HEK293 (cell line): ENCODE measurements at regions not wholly inside any gene's neighbourhood (a gene's known extent, or its start where the extent isn't known, plus 50 kb on each side); places are given as distances from the start of the nearest gene placed in this dataset.

Experiments used
- CTCF ChIA-PET: fragments of 350-600 bp; formaldehyde crosslinking; extraction: SDS; loops from one replicate; lab custom pipeline; 2021; ENCODE audit warnings: antibody characterized with exemption; lab: Yijun Ruan, JAX
- POLR2A ChIA-PET: fragments of 300-600 bp; formaldehyde crosslinking; extraction: SDS; loops from one replicate; lab custom pipeline; 2020; ENCODE audit warnings: antibody characterized with exemption, inconsistent platforms; lab: Yijun Ruan, JAX
- H3K27ac ChIP-seq: fragments of 200-500 bp; sonication (Bioruptor generic); 2 replicates; pipeline ENCODE4 v1.5.1; 2014; ENCODE audit warnings: low read depth, low read length, control low read depth, inconsistent platforms; ENCODE audit errors: extremely low read depth
- H3K36me3 ChIP-seq, 2 experiments: fragments of 200-500 bp in 1 of 2; sonication (Bioruptor generic) in 1 of 2; 1 replicate in 1 of 2; 2 replicates in 1 of 2; pipeline ENCODE4 v1.5.1; 2014 to 2017; ENCODE audit warnings: inconsistent platforms in 2 of 2, low read length in 2 of 2; ENCODE audit not compliant: control insufficient read depth in 2 of 2, insufficient read depth in 1 of 2
- H3K4me1 ChIP-seq: fragments of 200-500 bp; sonication (Bioruptor generic); 2 replicates; pipeline ENCODE4 v1.5.1; 2014; ENCODE audit warnings: mild to moderate bottlenecking, low read length, inconsistent platforms; ENCODE audit not compliant: control insufficient read depth, insufficient read depth
- H3K4me3 ChIP-seq: 2 replicates; pipeline ENCODE4 v1.5.1; 2011; ENCODE audit warnings: low read depth, mild to moderate bottlenecking, control low read depth, low read length, moderate library complexity
- H3K9me3 ChIP-seq: fragments of 200-500 bp; sonication (Bioruptor generic); 2 replicates; pipeline ENCODE4 v1.5.1; 2014; ENCODE audit warnings: low read depth, low read length, inconsistent platforms; ENCODE audit not compliant: control insufficient read depth, insufficient read depth
- GLI2 ChIP-seq: fragments of 450-650 bp; formaldehyde crosslinking; IDR thresholded peaks from 2 replicates; pipeline ENCODE4; 2017; ENCODE audit warnings: missing biosample characterization, missing genetic modification characterization, low read depth, borderline replicate concordance
- KLF16 ChIP-seq: fragments of 450-650 bp; formaldehyde crosslinking; IDR thresholded peaks from 2 replicates; pipeline ENCODE4 v1.5.1; 2017; ENCODE audit warnings: missing biosample characterization, missing genetic modification characterization
- PATZ1 ChIP-seq: fragments of 450-650 bp; formaldehyde crosslinking; IDR thresholded peaks from 2 replicates; pipeline ENCODE4 v1.5.1; 2016; ENCODE audit warnings: missing biosample characterization, missing genetic modification characterization
- REPIN1 ChIP-seq: fragments of 450-650 bp; formaldehyde crosslinking; IDR thresholded peaks from 2 replicates; pipeline ENCODE4 v1.5.1; 2017; ENCODE audit warnings: missing biosample characterization, missing genetic modification characterization, low read depth
- SP2 ChIP-seq: fragments of 450-650 bp; formaldehyde crosslinking; IDR thresholded peaks from 2 replicates; pipeline ENCODE4 v1.5.1; 2016; ENCODE audit warnings: missing biosample characterization, missing genetic modification characterization
- SP7 ChIP-seq: fragments of 450-650 bp; formaldehyde crosslinking; IDR thresholded peaks from 2 replicates; pipeline ENCODE4 v1.5.1; 2016; ENCODE audit warnings: missing biosample characterization, missing genetic modification characterization
- ZBTB21 ChIP-seq: fragments of 450-650 bp; formaldehyde crosslinking; IDR thresholded peaks from 2 replicates; pipeline ENCODE4 v1.5.1; 2017; ENCODE audit warnings: missing biosample characterization, missing genetic modification characterization
- ZBTB8A ChIP-seq: fragments of 450-650 bp; formaldehyde crosslinking; IDR thresholded peaks from 2 replicates; pipeline ENCODE4 v1.5.1; 2016; ENCODE audit warnings: missing biosample characterization, missing genetic modification characterization
- ZFP69B ChIP-seq: fragments of 450-650 bp; formaldehyde crosslinking; IDR thresholded peaks from 2 replicates; pipeline ENCODE4 v1.5.1; 2016; ENCODE audit warnings: missing biosample characterization, missing genetic modification characterization
- ZNF157 ChIP-seq: fragments of 450-650 bp; formaldehyde crosslinking; IDR thresholded peaks from 2 replicates; pipeline ENCODE4 v1.5.1; 2016; ENCODE audit warnings: missing biosample characterization, missing genetic modification characterization
- ZNF23 ChIP-seq: fragments of 450-650 bp; formaldehyde crosslinking; IDR thresholded peaks from 2 replicates; pipeline ENCODE4 v1.5.1; 2016; ENCODE audit warnings: missing biosample characterization, missing genetic modification characterization, borderline replicate concordance
- ZNF266 ChIP-seq: fragments of 450-650 bp; formaldehyde crosslinking; IDR thresholded peaks from 2 replicates; pipeline ENCODE4 v1.5.1; 2016; ENCODE audit warnings: missing biosample characterization, missing genetic modification characterization, low read depth
- ZNF391 ChIP-seq: fragments of 450-650 bp; formaldehyde crosslinking; IDR thresholded peaks from 2 replicates; pipeline ENCODE4 v1.5.1; 2016; ENCODE audit warnings: low read depth, missing biosample characterization, missing genetic modification characterization, borderline replicate concordance
- ZNF423 ChIP-seq: fragments of 450-650 bp; formaldehyde crosslinking; IDR thresholded peaks from 2 replicates; pipeline ENCODE4 v1.5.1; 2016; ENCODE audit warnings: missing biosample characterization, missing genetic modification characterization
- ZNF621 ChIP-seq: fragments of 450-650 bp; formaldehyde crosslinking; IDR thresholded peaks from 2 replicates; pipeline ENCODE4 v1.5.1; 2017; ENCODE audit warnings: missing biosample characterization, missing genetic modification characterization
- ZNF623 ChIP-seq: fragments of 450-650 bp; formaldehyde crosslinking; IDR thresholded peaks from 2 replicates; pipeline ENCODE4 v1.5.1; 2016; ENCODE audit warnings: missing biosample characterization, missing genetic modification characterization
- ZNF658 ChIP-seq: fragments of 450-650 bp; formaldehyde crosslinking; IDR thresholded peaks from 2 replicates; pipeline ENCODE4; 2016; ENCODE audit warnings: missing biosample characterization, missing genetic modification characterization
- ZNF76 ChIP-seq: fragments of 450-650 bp; formaldehyde crosslinking; IDR thresholded peaks from 2 replicates; pipeline ENCODE4; 2016; ENCODE audit warnings: low read depth, missing biosample characterization, missing genetic modification characterization, borderline replicate concordance
- ZNF777 ChIP-seq: fragments of 450-650 bp; formaldehyde crosslinking; IDR thresholded peaks from 2 replicates; pipeline ENCODE4 v1.5.1; 2017; ENCODE audit warnings: missing biosample characterization, missing genetic modification characterization, borderline replicate concordance
- TF ChIP-seq, protein P1 (sequence below): fragments of 450-650 bp; formaldehyde crosslinking; IDR thresholded peaks from 2 replicates; pipeline ENCODE4 v1.5.1; 2016; ENCODE audit warnings: missing biosample characterization, missing genetic modification characterization
- TF ChIP-seq, protein P2 (sequence below): fragments of 450-650 bp; formaldehyde crosslinking; IDR thresholded peaks from 2 replicates; pipeline ENCODE4 v1.5.1; 2016; ENCODE audit warnings: missing biosample characterization, missing genetic modification characterization
- TF ChIP-seq, protein P3 (sequence below): fragments of 450-650 bp; formaldehyde crosslinking; IDR thresholded peaks from 2 replicates; pipeline ENCODE4 v1.5.1; 2016; ENCODE audit warnings: missing biosample characterization, missing genetic modification characterization

DNA sequence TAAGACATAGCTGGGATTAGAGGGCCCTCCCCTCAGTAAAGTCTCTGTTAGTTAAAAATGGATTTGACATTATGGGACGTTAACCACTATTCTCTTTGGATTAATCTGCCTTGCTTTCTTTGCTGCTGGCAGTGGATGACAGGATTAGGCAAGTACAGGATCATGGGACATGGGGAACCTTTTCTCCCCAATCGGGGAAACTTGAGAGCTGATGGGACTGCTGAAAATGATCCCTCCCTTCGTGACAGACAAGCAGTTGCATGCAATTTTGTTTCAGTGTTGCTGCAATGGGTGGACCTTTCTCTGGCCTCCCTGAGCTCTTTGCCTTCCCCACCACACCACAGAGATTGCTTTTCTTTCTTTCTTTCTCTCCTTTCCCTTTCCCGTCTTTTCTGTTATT, 120.2 kb upstream of the BANK1 start (continued):
- TF ChIP-seq, protein P1, sequence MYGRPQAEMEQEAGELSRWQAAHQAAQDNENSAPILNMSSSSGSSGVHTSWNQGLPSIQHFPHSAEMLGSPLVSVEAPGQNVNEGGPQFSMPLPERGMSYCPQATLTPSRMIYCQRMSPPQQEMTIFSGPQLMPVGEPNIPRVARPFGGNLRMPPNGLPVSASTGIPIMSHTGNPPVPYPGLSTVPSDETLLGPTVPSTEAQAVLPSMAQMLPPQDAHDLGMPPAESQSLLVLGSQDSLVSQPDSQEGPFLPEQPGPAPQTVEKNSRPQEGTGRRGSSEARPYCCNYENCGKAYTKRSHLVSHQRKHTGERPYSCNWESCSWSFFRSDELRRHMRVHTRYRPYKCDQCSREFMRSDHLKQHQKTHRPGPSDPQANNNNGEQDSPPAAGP, result no peak
- TF ChIP-seq ZBTB8A (tag by site-specific recombination) (no peak), ZBTB21 (tag by site-specific recombination) (no peak), REPIN1 (no peak), PATZ1 (tag by site-specific recombination) (no peak)

DNA sequence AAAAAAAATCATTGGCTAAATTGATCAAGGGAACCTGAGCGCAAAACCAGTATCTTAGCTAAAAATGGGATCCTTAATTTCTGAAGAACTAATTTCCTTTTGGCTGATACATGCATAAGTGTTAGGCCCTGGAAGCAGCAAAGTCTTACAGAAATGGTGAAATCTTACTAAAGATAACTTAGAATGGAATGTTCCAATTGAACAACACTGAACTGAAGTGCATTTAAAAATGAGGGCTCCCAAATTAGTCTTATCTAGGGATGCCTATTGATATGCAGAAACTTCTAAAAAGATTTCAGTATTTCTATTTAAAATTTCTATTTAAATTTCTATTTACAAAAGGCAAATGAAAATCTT, 120.7 kb upstream of the BANK1 start:
- Histone ChIP-seq H3K27ac (no peak overlapping the region), H3K4me3 (no peak overlapping the region), H3K36me3 (no peaks in the 10 kb centered on the region), H3K9me3 (no peaks in the 10 kb centered on the region), H3K4me1 (no peaks in the 10 kb centered on the region)
- TF ChIP-seq ZNF391 (tag by site-specific recombination) (no peak), SP2 (tag by site-specific recombination) (no peak), GLI2 (no peak), ZBTB21 (tag by site-specific recombination) (no peak), ZNF157 (tag by site-specific recombination) (no peak), ZNF777 (tag by site-specific recombination) (no peak), ZNF423 (tag by site-specific recombination) (no peak), ZNF623 (tag by site-specific recombination) (no peak), ZNF23 (tag by site-specific recombination) (no peak), ZNF621 (tag by site-specific recombination) (no peak), ZNF76 (tag by site-specific recombination) (no peak), KLF16 (tag by site-specific recombination) (no peak), SP7 (tag by site-specific recombination) (no peak), ZFP69B (no peak), ZNF266 (tag by site-specific recombination) (no peak), ZNF658 (tag by site-specific recombination) (no peak)
- TF ChIP-seq, protein P2, sequence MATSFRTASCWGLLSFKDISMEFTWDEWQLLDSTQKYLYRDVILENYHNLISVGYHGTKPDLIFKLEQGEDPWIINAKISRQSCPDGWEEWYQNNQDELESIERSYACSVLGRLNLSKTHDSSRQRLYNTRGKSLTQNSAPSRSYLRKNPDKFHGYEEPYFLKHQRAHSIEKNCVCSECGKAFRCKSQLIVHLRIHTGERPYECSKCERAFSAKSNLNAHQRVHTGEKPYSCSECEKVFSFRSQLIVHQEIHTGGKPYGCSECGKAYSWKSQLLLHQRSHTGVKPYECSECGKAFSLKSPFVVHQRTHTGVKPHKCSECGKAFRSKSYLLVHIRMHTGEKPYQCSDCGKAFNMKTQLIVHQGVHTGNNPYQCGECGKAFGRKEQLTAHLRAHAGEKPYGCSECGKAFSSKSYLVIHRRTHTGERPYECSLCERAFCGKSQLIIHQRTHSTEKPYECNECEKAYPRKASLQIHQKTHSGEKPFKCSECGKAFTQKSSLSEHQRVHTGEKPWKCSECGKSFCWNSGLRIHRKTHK (tag by site-specific recombination), result no peak
- TF ChIP-seq, protein P3, sequence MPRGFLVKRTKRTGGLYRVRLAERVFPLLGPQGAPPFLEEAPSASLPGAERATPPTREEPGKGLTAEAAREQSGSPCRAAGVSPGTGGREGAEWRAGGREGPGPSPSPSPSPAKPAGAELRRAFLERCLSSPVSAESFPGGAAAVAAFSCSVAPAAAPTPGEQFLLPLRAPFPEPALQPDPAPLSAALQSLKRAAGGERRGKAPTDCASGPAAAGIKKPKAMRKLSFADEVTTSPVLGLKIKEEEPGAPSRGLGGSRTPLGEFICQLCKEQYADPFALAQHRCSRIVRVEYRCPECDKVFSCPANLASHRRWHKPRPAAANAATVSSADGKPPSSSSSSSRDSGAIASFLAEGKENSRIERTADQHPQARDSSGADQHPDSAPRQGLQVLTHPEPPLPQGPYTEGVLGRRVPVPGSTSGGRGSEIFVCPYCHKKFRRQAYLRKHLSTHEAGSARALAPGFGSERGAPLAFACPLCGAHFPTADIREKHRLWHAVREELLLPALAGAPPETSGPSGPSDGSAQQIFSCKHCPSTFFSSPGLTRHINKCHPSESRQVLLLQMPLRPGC (tag by site-specific recombination), result no peak
- CTCF ChIA-PET, result interaction anchor here (0.5 kb wide), 1 partner anchor 8 kb away, joined by 4 read pairs; no protein-coding TSS in a partner anchor
- POLR2A ChIA-PET, result no interaction called here
